Natural killer cell (primary cell): ENCODE measurements at regions not wholly inside any gene's neighbourhood (a gene's known extent, or its start where the extent isn't known, plus 50 kb on each side); places are given as distances from the start of the nearest gene placed in this dataset.

ENCODE experiments used
- ATAC-seq, 3 donors: fragments of 150-1000 bp in 2 of 3; fragments of 200-7000 bp in 1 of 3; cut with Tn5 transposase; 1 replicate in 1 of 3; 2 replicates in 2 of 3; pipeline ENCODE4 v1.10.0; 2021; ENCODE audit warnings: mild to moderate bottlenecking in 2 of 3, moderate library complexity in 2 of 3
- DNase-seq, 2 donors: peaks; one replicate each; pipeline versions ENCODE4 v3.0.0 to v3.0.0-alpha.2; 2013 to 2021; ENCODE audit warnings: mixed read lengths in 1 of 2
- H3K27ac ChIP-seq: one replicate; pipeline ENCODE4 v1.5.1; 2013; ENCODE audit warnings: mild to moderate bottlenecking, low read length
- H3K27me3 ChIP-seq: one replicate; pipeline ENCODE4 v1.6.1; 2013; ENCODE audit warnings: low read length; ENCODE audit not compliant: control insufficient read depth, insufficient read depth
- H3K36me3 ChIP-seq: one replicate; pipeline ENCODE4 v1.6.1; 2013; ENCODE audit warnings: low read length; ENCODE audit not compliant: control insufficient read depth, insufficient read depth
- H3K4me1 ChIP-seq: one replicate; pipeline ENCODE4 v1.6.1; 2013; ENCODE audit warnings: low read length; ENCODE audit not compliant: control insufficient read depth, insufficient read depth
- H3K4me3 ChIP-seq: one replicate; pipeline ENCODE4 v1.5.1; 2013; ENCODE audit warnings: low read length
- H3K9me3 ChIP-seq: one replicate; pipeline ENCODE4 v1.6.1; 2013; ENCODE audit warnings: low read length; ENCODE audit not compliant: control insufficient read depth, insufficient read depth
- H3K27ac Mint-ChIP-seq, 2 donors: one replicate each; pipeline ENCODE4 v1.8.0; 2022; ENCODE audit warnings: mild to moderate bottlenecking in 2 of 2, mixed read lengths in 2 of 2, moderate library complexity in 1 of 2
- H3K27me3 Mint-ChIP-seq, 2 donors: one replicate each; pipeline ENCODE4 v1.8.0; 2022; ENCODE audit warnings: low read depth in 2 of 2, mixed read lengths in 2 of 2
- H3K36me3 Mint-ChIP-seq: one replicate; pipeline ENCODE4 v1.8.0; 2022; ENCODE audit warnings: mixed read lengths
- H3K4me1 Mint-ChIP-seq, 2 donors: one replicate each; pipeline ENCODE4 v1.8.0; 2022; ENCODE audit warnings: mixed read lengths in 2 of 2
- H3K4me3 Mint-ChIP-seq: one replicate; pipeline ENCODE4 v1.8.0; 2022; ENCODE audit warnings: mild to moderate bottlenecking, moderate library complexity, mixed read lengths
- H3K9me3 Mint-ChIP-seq, 2 donors: one replicate each; pipeline ENCODE4 v1.8.0; 2022; ENCODE audit warnings: mixed read lengths in 2 of 2
- WGBS: methylation state at CpG from one replicate; pipeline ENCODE4 v1.1.7; 2013; ENCODE audit warnings: missing lambda C conversion rate; ENCODE audit not compliant: insufficient coverage; 5-methylcytosine and 5-hydroxymethylcytosine counted together
- intact Hi-C: fragments of 100-400 bp; cut with micrococcal nuclease; formaldehyde crosslinking; loops from one replicate; pipeline ENCODE4 v1.14.2; 2022
- TF ChIP-seq, protein P1 (sequence below): fragments of 200-600 bp; IDR thresholded peaks from one replicate; pipeline ENCODE4 v1.8.0; 2022; ENCODE audit warnings: antibody characterized with exemption

DNA sequence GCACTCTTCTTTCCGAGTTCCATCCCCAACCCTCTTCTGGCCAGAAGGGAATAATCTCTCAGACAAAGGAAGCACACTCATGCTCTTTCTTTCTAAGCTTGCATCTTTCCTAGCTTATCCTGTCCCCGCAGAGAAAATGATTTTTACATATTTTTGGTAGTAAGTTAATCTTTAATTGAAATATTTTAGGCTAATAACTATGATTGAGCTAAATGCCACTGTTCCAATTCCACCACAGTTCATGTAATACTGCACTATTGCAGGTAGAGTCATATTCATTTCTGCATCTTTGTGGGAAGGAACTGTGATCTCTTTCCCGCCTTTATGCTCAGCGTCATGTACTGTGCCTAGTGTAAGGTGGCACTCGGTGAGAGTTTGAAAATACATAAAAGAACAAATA lies 158.9 kb upstream of the FOXG1 start:
- 91% methylated on average over 4 of the region's 5 CpGs for WGBS
- intact Hi-C loops, result no loop called here
- H3K27me3 ChIP-seq, result no peaks in the 10 kb centered on the region
- H3K9me3 Mint-ChIP-seq, result peaks cover 5 to 8% of the 10 kb centered on the region in 2 donors
- no peak overlapping the region for H3K4me3 ChIP-seq
- no peak overlapping the region for H3K4me3 Mint-ChIP-seq
- H3K4me1 ChIP-seq, result no peaks in the 10 kb centered on the region
- H3K27ac Mint-ChIP-seq, result no peak overlapping the region
- DNase-seq (no peak), ATAC-seq (no peak)
- no peaks in the 10 kb centered on the region for H3K36me3 Mint-ChIP-seq
- H3K27ac ChIP-seq, result no peak overlapping the region
- H3K9me3 ChIP-seq, result no peaks in the 10 kb centered on the region
- no peaks in the 10 kb centered on the region for H3K4me1 Mint-ChIP-seq
- TF ChIP-seq, protein P1, sequence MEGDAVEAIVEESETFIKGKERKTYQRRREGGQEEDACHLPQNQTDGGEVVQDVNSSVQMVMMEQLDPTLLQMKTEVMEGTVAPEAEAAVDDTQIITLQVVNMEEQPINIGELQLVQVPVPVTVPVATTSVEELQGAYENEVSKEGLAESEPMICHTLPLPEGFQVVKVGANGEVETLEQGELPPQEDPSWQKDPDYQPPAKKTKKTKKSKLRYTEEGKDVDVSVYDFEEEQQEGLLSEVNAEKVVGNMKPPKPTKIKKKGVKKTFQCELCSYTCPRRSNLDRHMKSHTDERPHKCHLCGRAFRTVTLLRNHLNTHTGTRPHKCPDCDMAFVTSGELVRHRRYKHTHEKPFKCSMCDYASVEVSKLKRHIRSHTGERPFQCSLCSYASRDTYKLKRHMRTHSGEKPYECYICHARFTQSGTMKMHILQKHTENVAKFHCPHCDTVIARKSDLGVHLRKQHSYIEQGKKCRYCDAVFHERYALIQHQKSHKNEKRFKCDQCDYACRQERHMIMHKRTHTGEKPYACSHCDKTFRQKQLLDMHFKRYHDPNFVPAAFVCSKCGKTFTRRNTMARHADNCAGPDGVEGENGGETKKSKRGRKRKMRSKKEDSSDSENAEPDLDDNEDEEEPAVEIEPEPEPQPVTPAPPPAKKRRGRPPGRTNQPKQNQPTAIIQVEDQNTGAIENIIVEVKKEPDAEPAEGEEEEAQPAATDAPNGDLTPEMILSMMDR, result no peak
- H3K36me3 ChIP-seq, result no peaks in the 10 kb centered on the region
- peaks cover 0 to 2% of the 10 kb centered on the region in 2 donors for H3K27me3 Mint-ChIP-seq

DNA sequence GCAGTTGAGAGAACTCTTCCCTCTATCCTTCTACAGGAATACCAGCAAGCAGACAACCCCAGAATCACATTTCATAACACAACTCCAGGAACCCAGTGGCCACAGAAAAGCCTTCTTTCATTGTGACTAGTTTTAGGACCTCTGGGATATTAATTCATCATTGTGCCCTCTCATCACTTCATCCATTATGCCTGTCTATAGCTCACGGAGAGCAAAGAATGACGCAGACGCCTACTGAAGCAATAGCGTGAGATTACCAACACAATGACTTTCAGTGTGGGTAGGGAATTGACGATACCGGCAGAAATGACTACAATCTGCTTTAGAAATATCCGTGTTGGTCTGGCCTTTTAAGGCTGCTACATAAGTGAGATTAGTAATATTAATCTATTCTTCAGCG lies 158.1 kb upstream of the FOXG1 start:
- H3K9me3 ChIP-seq, result no peaks in the 10 kb centered on the region
- intact Hi-C loops, result no loop called here
- Mint-ChIP-seq H3K36me3 (no peaks in the 10 kb centered on the region), H3K4me1 (no peaks in the 10 kb centered on the region), H3K27me3 (peaks cover 0 to 2% of the 10 kb centered on the region in 2 donors), H3K4me3 (no peak overlapping the region), H3K9me3 (peaks cover 3 to 6% of the 10 kb centered on the region in 2 donors), H3K27ac (no peak overlapping the region)
- ATAC-seq, result no peak
- no peak overlapping the region for H3K27ac ChIP-seq
- WGBS, result 81% methylated on average over 8 of the region's 8 CpGs
- H3K27me3 ChIP-seq, result no peaks in the 10 kb centered on the region
- no peak for DNase-seq
- TF ChIP-seq, protein P1, result no peak
- H3K4me3 ChIP-seq, result no peak overlapping the region
- no peaks in the 10 kb centered on the region for H3K36me3 ChIP-seq
- no peaks in the 10 kb centered on the region for H3K4me1 ChIP-seq

DNA sequence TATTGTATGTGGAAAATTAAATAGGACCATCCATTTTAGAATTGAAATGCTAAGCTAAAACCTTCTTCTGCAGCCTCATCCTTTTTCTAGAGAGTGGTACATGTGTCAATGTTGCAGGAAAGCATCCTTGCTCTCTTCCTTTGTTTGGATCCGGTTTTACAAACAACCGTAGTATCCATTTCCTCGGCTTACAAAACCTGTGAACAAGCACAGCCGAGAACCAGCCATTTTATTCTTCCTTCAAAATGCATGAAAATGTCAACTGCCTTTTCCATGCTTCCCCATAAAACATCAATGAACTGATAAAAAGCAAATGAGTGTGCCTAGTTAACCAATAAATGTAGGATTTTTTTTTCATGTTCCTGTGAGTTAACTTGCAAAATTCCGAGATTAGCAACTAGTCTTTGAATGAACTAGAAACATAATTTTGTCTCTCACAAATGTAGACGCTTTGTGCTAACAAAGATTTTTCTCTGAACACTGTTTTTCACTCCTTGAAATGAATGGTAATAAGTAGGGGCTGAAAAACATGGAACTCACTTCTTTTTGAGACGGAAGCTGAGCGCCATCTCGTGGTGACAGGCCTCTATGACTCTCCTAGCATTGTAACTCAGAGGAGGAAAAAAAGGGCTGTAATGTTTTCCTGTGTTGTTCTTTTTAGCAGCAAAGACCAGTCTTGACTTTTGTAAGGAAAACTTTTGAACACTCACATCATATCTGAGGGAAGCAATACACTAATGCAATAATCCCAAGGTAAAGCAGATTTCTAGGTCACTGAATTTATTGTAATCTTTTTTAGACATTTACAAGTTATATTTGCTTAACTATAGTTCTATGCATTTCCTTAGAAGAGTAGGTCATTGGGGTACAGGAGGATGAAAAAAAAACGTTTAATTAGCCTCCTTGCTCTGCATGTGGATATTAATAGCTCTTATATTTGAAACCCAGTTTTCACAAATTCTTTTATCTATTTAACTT lies 157.4 kb upstream of the FOXG1 start:
- Mint-ChIP-seq H3K27me3 (no peaks in the 10 kb centered on the region), H3K4me1 (no peaks in the 10 kb centered on the region), H3K36me3 (no peaks in the 10 kb centered on the region), H3K27ac (no peak overlapping the region), H3K9me3 (peaks cover 5 to 9% of the 10 kb centered on the region in 2 donors), H3K4me3 (no peak overlapping the region)
- H3K27me3 ChIP-seq, result no peaks in the 10 kb centered on the region
- intact Hi-C loops, result no loop called here
- H3K4me3 ChIP-seq, result no peak overlapping the region
- ATAC-seq, result no peak
- H3K36me3 ChIP-seq, result no peaks in the 10 kb centered on the region
- DNase-seq, result no peak
- WGBS, result 39% methylated on average over 9 of the region's 10 CpGs
- H3K9me3 ChIP-seq, result no peaks in the 10 kb centered on the region
- TF ChIP-seq, protein P1, result no peak
- no peaks in the 10 kb centered on the region for H3K4me1 ChIP-seq
- no peak overlapping the region for H3K27ac ChIP-seq
